ENCODE measurements at regions not wholly inside any gene's neighbourhood (a gene's known extent, or its start where the extent isn't known, plus 50 kb on each side); places are given as distances from the start of the nearest gene placed in this dataset.

GRCh38 chr11:10386861-10387205 is 68.2 kb upstream of the AMPD3 start:
- TF ChIP-seq POLR2A (IDR thresholded peaks at IDR 0.05) (no peak), CTCF (IDR thresholded peaks at IDR 0.05) (no peak)

Data from tibial nerve (tissue), 3 donors.